ENCODE measurements at regions not wholly inside any gene's neighbourhood (a gene's known extent, or its start where the extent isn't known, plus 50 kb on each side); places are given as distances from the start of the nearest gene placed in this dataset.

- TF ChIP-seq TAF1 (IDR thresholded peaks at IDR 0.05; ENCODE audit: low read depth, low read length) (no peak), TCF12 (IDR thresholded peaks at IDR 0.05; ENCODE audit: low read depth, low read length) (no peak), CHD1 (IDR thresholded peaks at IDR 0.05; ENCODE audit: low read depth, low read length) (no peak), JUND (IDR thresholded peaks at IDR 0.05; ENCODE audit: low read length) (no peak), POLR2AphosphoS5 (IDR thresholded peaks at IDR 0.05; ENCODE audit: low read depth, low read length) (no peak), EP300 (IDR thresholded peaks at IDR 0.05; ENCODE audit: borderline replicate concordance in 1 of 2, low read depth in 2 of 2, low read length in 2 of 2) (no peak)
- TF ChIP-seq, protein P1, sequence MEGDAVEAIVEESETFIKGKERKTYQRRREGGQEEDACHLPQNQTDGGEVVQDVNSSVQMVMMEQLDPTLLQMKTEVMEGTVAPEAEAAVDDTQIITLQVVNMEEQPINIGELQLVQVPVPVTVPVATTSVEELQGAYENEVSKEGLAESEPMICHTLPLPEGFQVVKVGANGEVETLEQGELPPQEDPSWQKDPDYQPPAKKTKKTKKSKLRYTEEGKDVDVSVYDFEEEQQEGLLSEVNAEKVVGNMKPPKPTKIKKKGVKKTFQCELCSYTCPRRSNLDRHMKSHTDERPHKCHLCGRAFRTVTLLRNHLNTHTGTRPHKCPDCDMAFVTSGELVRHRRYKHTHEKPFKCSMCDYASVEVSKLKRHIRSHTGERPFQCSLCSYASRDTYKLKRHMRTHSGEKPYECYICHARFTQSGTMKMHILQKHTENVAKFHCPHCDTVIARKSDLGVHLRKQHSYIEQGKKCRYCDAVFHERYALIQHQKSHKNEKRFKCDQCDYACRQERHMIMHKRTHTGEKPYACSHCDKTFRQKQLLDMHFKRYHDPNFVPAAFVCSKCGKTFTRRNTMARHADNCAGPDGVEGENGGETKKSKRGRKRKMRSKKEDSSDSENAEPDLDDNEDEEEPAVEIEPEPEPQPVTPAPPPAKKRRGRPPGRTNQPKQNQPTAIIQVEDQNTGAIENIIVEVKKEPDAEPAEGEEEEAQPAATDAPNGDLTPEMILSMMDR (IDR thresholded peaks at IDR 0.05; ENCODE audit: control extremely low read depth in 1 of 3, insufficient read depth in 1 of 3, low read depth in 1 of 3, low read length in 3 of 3), result no peak
Observed at GRCh38 chr18:39770399-39770798, 2184.6 kb upstream of the PIK3C3 start.

Measured in H1 (cell line).